ENCODE measurements at regions not wholly inside any gene's neighbourhood (a gene's known extent, or its start where the extent isn't known, plus 50 kb on each side); places are given as distances from the start of the nearest gene placed in this dataset.

DNA sequence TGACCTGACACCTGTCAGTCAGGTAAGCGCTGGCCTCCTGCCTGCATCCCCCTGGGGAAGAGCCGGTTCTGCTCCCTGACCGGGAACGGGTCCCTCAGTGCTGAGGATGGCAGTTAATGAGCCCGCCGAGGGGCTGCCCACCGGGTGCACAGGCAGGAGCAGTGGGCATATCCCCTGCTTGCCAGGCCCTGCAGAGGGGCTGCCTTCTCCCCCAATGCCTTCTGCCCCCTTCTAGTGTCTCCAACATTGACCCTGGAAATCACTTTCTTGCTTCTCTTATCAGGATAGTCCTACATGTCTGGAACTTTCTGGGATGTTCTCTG, 388.5 kb downstream of the SEC14L1 start:
- TF ChIP-seq, protein P1, sequence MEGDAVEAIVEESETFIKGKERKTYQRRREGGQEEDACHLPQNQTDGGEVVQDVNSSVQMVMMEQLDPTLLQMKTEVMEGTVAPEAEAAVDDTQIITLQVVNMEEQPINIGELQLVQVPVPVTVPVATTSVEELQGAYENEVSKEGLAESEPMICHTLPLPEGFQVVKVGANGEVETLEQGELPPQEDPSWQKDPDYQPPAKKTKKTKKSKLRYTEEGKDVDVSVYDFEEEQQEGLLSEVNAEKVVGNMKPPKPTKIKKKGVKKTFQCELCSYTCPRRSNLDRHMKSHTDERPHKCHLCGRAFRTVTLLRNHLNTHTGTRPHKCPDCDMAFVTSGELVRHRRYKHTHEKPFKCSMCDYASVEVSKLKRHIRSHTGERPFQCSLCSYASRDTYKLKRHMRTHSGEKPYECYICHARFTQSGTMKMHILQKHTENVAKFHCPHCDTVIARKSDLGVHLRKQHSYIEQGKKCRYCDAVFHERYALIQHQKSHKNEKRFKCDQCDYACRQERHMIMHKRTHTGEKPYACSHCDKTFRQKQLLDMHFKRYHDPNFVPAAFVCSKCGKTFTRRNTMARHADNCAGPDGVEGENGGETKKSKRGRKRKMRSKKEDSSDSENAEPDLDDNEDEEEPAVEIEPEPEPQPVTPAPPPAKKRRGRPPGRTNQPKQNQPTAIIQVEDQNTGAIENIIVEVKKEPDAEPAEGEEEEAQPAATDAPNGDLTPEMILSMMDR (IDR thresholded peaks at IDR 0.05; ENCODE audit: low read depth, low read length, poor library complexity, severe bottlenecking) = no peak
- no peak for TF ChIP-seq EZH2phosphoT487 (IDR thresholded peaks at IDR 0.05; ENCODE audit: borderline replicate concordance, low read length)
